GM12892 (cell line): ENCODE measurements at regions not wholly inside any gene's neighbourhood (a gene's known extent, or its start where the extent isn't known, plus 50 kb on each side); places are given as distances from the start of the nearest gene placed in this dataset.

Source experiments
- POLR2A ChIP-seq: IDR thresholded peaks from 2 replicates; pipeline ENCODE4 v1.6.1; 2011; ENCODE audit warnings: low read depth, low read length, control low read depth
- POLR2AphosphoS5 ChIP-seq: IDR thresholded peaks from 2 replicates; pipeline ENCODE4 v1.6.1; 2011; ENCODE audit warnings: low read depth, low read length, control low read depth
- TAF1 ChIP-seq: IDR thresholded peaks from 2 replicates; pipeline ENCODE4 v1.6.1; 2011; ENCODE audit warnings: low read depth, mild to moderate bottlenecking, control low read depth, low read length, borderline replicate concordance

GRCh38 chr2:217742841-217743240, 260.0 kb downstream of the TNS1 start:
- no peak for TF ChIP-seq POLR2A
- no peak for TF ChIP-seq POLR2AphosphoS5
- no peak for TF ChIP-seq TAF1
